ENCODE measurements at regions not wholly inside any gene's neighbourhood (a gene's known extent, or its start where the extent isn't known, plus 50 kb on each side); places are given as distances from the start of the nearest gene placed in this dataset.

DNA sequence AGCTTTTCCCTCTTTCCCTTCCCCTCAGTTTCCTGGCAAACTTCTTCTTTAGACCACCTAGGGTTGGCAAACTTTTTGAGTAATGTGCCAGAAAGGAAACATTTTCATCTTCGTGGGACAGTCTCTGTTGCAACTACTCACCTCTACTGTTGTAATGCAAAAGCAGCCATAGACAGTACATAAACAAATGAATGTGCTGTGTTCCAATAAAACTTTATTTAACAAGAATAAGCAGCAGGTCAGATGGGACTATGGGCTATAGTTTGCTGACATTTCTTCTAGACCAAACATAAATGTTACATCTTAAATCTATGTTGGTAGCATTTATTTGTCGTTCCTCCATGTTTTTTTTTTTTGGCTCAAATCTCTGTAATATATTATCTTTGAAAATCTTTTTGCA lies 552.4 kb downstream of the EDEM1 start:
- DNase-seq (ENCODE audit: low read depth) (no peak), FAIRE-seq (no peak)
- H3K27ac ChIP-seq (ENCODE audit: low read depth, low read length): no peak overlapping the region
- Mint-ChIP-seq H3K27me3 (ENCODE audit: low read depth, unreplicated experiment) (no peaks in the 10 kb centered on the region), H3K4me3 (ENCODE audit: unreplicated experiment) (no peak overlapping the region), H3K36me3 (ENCODE audit: low read depth, unreplicated experiment) (no peaks in the 10 kb centered on the region), H3K27ac (ENCODE audit: unreplicated experiment) (no peak overlapping the region), H3K9me3 (ENCODE audit: unreplicated experiment) (no peaks in the 10 kb centered on the region), H3K4me1 (ENCODE audit: low read depth, unreplicated experiment) (no peaks in the 10 kb centered on the region)
- no peak overlapping the region for H2AFZ ChIP-seq (ENCODE audit: low read depth, low read length)
- no peaks in the 10 kb centered on the region for H3K4me1 ChIP-seq (ENCODE audit: insufficient read depth, low read length)
- H3K4me2 ChIP-seq (ENCODE audit: low read length): no peak overlapping the region
- no peak overlapping the region for H3K9ac ChIP-seq (ENCODE audit: low read length)
- H3K79me2 ChIP-seq (ENCODE audit: insufficient read depth, low read length): no peaks in the 10 kb centered on the region
- no peaks in the 10 kb centered on the region for H3K27me3 ChIP-seq (ENCODE audit: insufficient read depth, low read length)
- no peaks in the 10 kb centered on the region for H3K36me3 ChIP-seq (ENCODE audit: insufficient read depth, low read length)
- H3K9me3 ChIP-seq (ENCODE audit: insufficient read depth, low read depth, low read length): no peaks in the 10 kb centered on the region
- TF ChIP-seq, protein P1, sequence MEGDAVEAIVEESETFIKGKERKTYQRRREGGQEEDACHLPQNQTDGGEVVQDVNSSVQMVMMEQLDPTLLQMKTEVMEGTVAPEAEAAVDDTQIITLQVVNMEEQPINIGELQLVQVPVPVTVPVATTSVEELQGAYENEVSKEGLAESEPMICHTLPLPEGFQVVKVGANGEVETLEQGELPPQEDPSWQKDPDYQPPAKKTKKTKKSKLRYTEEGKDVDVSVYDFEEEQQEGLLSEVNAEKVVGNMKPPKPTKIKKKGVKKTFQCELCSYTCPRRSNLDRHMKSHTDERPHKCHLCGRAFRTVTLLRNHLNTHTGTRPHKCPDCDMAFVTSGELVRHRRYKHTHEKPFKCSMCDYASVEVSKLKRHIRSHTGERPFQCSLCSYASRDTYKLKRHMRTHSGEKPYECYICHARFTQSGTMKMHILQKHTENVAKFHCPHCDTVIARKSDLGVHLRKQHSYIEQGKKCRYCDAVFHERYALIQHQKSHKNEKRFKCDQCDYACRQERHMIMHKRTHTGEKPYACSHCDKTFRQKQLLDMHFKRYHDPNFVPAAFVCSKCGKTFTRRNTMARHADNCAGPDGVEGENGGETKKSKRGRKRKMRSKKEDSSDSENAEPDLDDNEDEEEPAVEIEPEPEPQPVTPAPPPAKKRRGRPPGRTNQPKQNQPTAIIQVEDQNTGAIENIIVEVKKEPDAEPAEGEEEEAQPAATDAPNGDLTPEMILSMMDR (IDR thresholded peaks at IDR 0.05; ENCODE audit: insufficient read depth, low read depth, low read length): no peak
- no peak overlapping the region for H3K4me3 ChIP-seq (ENCODE audit: insufficient read depth, low read depth, low read length)
- no peaks in the 10 kb centered on the region for H4K20me1 ChIP-seq (ENCODE audit: insufficient read depth, low read length)

DNA sequence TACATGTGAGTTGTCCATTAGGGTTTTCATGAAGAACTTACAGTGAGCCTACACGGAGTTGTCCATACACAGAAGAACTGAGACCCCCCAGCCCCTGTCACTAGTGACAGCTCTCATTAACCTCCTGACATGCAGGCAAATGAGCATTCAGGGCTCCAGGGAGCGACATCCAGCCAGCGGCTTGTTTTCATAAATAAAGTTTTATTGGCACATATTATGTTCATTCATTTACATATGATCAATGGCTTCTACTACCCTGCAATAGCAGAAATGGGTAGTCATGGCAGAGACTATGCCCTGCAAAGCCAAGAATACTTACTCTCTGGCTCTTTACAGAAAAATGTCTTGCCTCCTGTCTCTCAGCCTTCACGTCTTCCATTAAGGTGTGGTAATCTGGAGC lies 553.5 kb downstream of the EDEM1 start:
- DNase-seq (ENCODE audit: low read depth) (no peak), FAIRE-seq (no peak)
- H3K9me3 Mint-ChIP-seq (ENCODE audit: unreplicated experiment): no peaks in the 10 kb centered on the region
- H3K4me3 Mint-ChIP-seq (ENCODE audit: unreplicated experiment): no peak overlapping the region
- H3K36me3 ChIP-seq (ENCODE audit: insufficient read depth, low read length): no peaks in the 10 kb centered on the region
- H3K27ac ChIP-seq (ENCODE audit: low read depth, low read length): no peak overlapping the region
- no peaks in the 10 kb centered on the region for H4K20me1 ChIP-seq (ENCODE audit: insufficient read depth, low read length)
- H2AFZ ChIP-seq (ENCODE audit: low read depth, low read length): no peak overlapping the region
- H3K79me2 ChIP-seq (ENCODE audit: insufficient read depth, low read length): no peaks in the 10 kb centered on the region
- no peak overlapping the region for H3K4me2 ChIP-seq (ENCODE audit: low read length)
- no peaks in the 10 kb centered on the region for H3K9me3 ChIP-seq (ENCODE audit: insufficient read depth, low read depth, low read length)
- no peaks in the 10 kb centered on the region for H3K27me3 Mint-ChIP-seq (ENCODE audit: low read depth, unreplicated experiment)
- H3K4me1 Mint-ChIP-seq (ENCODE audit: low read depth, unreplicated experiment): no peaks in the 10 kb centered on the region
- no peak overlapping the region for H3K4me3 ChIP-seq (ENCODE audit: insufficient read depth, low read depth, low read length)
- H3K9ac ChIP-seq (ENCODE audit: low read length): no peak overlapping the region
- H3K27me3 ChIP-seq (ENCODE audit: insufficient read depth, low read length): no peaks in the 10 kb centered on the region
- TF ChIP-seq, protein P1 (IDR thresholded peaks at IDR 0.05; ENCODE audit: insufficient read depth, low read depth, low read length): no peak
- TF ChIP-seq EZH2 (IDR thresholded peaks at IDR 0.05; ENCODE audit: insufficient read depth, low read length): no peak
- no peaks in the 10 kb centered on the region for H3K36me3 Mint-ChIP-seq (ENCODE audit: low read depth, unreplicated experiment)
- H3K4me1 ChIP-seq (ENCODE audit: insufficient read depth, low read length): no peaks in the 10 kb centered on the region
- H3K27ac Mint-ChIP-seq (ENCODE audit: unreplicated experiment): no peak overlapping the region

DNA sequence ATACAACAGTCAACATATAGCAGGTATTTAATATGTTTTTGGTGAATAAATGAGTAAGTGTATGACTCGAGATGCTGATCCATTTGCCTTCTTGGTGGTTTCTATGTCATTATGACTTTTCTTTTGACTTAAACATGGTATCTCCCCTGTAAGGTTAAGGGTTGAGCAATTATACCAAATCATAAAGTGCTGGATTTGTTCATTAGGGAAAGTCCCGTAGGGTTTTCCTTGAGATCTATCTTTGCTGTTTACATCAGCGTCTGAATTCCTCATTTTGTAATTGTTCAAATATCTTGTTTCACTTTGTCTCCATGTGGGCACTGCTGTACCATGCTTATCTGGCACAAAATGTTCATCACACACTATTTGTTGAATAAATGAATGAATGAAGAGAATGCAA lies 562.6 kb downstream of the EDEM1 start:
- Histone ChIP-seq H3K4me2 (ENCODE audit: low read length) (no peak overlapping the region), H2AFZ (ENCODE audit: low read depth, low read length) (no peak overlapping the region), H3K9me3 (ENCODE audit: insufficient read depth, low read depth, low read length) (no peaks in the 10 kb centered on the region), H3K79me2 (ENCODE audit: insufficient read depth, low read length) (no peaks in the 10 kb centered on the region), H3K36me3 (ENCODE audit: insufficient read depth, low read length) (no peaks in the 10 kb centered on the region), H3K9ac (ENCODE audit: low read length) (no peak overlapping the region), H4K20me1 (ENCODE audit: insufficient read depth, low read length) (no peaks in the 10 kb centered on the region), H3K4me3 (ENCODE audit: insufficient read depth, low read depth, low read length) (no peak overlapping the region), H3K4me1 (ENCODE audit: insufficient read depth, low read length) (no peaks in the 10 kb centered on the region), H3K27me3 (ENCODE audit: insufficient read depth, low read length) (no peaks in the 10 kb centered on the region), H3K27ac (ENCODE audit: low read depth, low read length) (no peak overlapping the region)
- Mint-ChIP-seq H3K4me3 (ENCODE audit: unreplicated experiment) (no peak overlapping the region), H3K9me3 (ENCODE audit: unreplicated experiment) (peaks cover 10% of the 10 kb centered on the region), H3K27ac (ENCODE audit: unreplicated experiment) (no peak overlapping the region), H3K36me3 (ENCODE audit: low read depth, unreplicated experiment) (no peaks in the 10 kb centered on the region), H3K27me3 (ENCODE audit: low read depth, unreplicated experiment) (no peaks in the 10 kb centered on the region), H3K4me1 (ENCODE audit: low read depth, unreplicated experiment) (no peaks in the 10 kb centered on the region)
- no peak for FAIRE-seq
- TF ChIP-seq, protein P1 (IDR thresholded peaks at IDR 0.05; ENCODE audit: insufficient read depth, low read depth, low read length): no peak
- no peak for TF ChIP-seq EZH2 (IDR thresholded peaks at IDR 0.05; ENCODE audit: insufficient read depth, low read length)
- no peak for DNase-seq (ENCODE audit: low read depth)
